Panc1 (cell line): ENCODE measurements at regions not wholly inside any gene's neighbourhood (a gene's known extent, or its start where the extent isn't known, plus 50 kb on each side); places are given as distances from the start of the nearest gene placed in this dataset.

Experiments
- ATAC-seq: fragments of 200-7000 bp; cut with Tn5 transposase; 2 replicates; pipeline ENCODE4 v1.9.1; 2020; ENCODE audit warnings: mild to moderate bottlenecking, moderate library complexity
- BruUV-seq: library from RNA; stranded (reverse); fragments of 400-500 nt; replicated peaks from 2 replicates; lab custom pipeline; 2021; lab: Mats Ljungman, UMichigan
- CTCF ChIA-PET: fragments of 300-600 bp; sonication (Branson Sonifier 250); formaldehyde crosslinking; loops from one replicate; lab custom pipeline; 2022; ENCODE audit warnings: antibody characterized with exemption; lab: Charles Lee
- POLR2A ChIA-PET: fragments of 300-600 bp; sonication (Branson Sonifier 250); formaldehyde crosslinking; loops from one replicate; lab custom pipeline; 2022; ENCODE audit warnings: antibody characterized with exemption; lab: Charles Lee
- DNase-seq: peaks from one replicate; pipeline ENCODE4 v3.0.0-alpha.2; 2010; ENCODE audit warnings: low read depth, low spot score
- H3K27ac ChIP-seq: 2 replicates; pipeline ENCODE4 v1.5.1; 2011; ENCODE audit warnings: mild to moderate bottlenecking, low read length, inconsistent platforms
- H3K27me3 ChIP-seq: fragments of 200-500 bp; sonication (Bioruptor generic); 2 replicates; pipeline ENCODE4 v1.6.0; 2014; ENCODE audit warnings: low read length, inconsistent platforms; ENCODE audit not compliant: control insufficient read depth, insufficient read depth
- H3K36me3 ChIP-seq: fragments of 200-500 bp; sonication (Bioruptor generic); 2 replicates; pipeline ENCODE4 v1.5.1; 2014; ENCODE audit warnings: inconsistent platforms, mild to moderate bottlenecking, low read length, moderate library complexity; ENCODE audit not compliant: control insufficient read depth, insufficient read depth
- H3K4me1 ChIP-seq: 2 replicates; pipeline ENCODE4 v1.5.1; 2011; ENCODE audit warnings: inconsistent platforms, mild to moderate bottlenecking, low read length, moderate library complexity; ENCODE audit not compliant: control insufficient read depth, insufficient read depth
- H3K4me3 ChIP-seq, 2 experiments: 2 replicates each; pipeline ENCODE4 v1.5.1; 2011 to 2012; ENCODE audit warnings: low read depth in 2 of 2, low read length in 2 of 2, mild to moderate bottlenecking in 2 of 2, inconsistent platforms in 1 of 2, moderate library complexity in 1 of 2
- H3K9me3 ChIP-seq: fragments of 200-500 bp; sonication (Bioruptor generic); 2 replicates; pipeline ENCODE4 v1.5.1; 2014; ENCODE audit warnings: low read depth, mild to moderate bottlenecking, inconsistent platforms, low read length, moderate library complexity; ENCODE audit not compliant: control insufficient read depth, insufficient read depth
- CTCF ChIP-seq: fragments of 450-650 bp; IDR thresholded peaks from 2 replicates; pipeline ENCODE4 v1.5.1; 2017; ENCODE audit warnings: mild to moderate bottlenecking
- POLR2AphosphoS5 ChIP-seq: IDR thresholded peaks from 2 replicates; pipeline ENCODE4 v1.6.1; 2012; ENCODE audit warnings: mild to moderate bottlenecking, low read depth, low read length, moderate library complexity
- SIN3A ChIP-seq: IDR thresholded peaks from 2 replicates; pipeline ENCODE4 v1.6.1; 2012; ENCODE audit warnings: low read depth, mild to moderate bottlenecking, low read length, moderate library complexity, borderline replicate concordance; ENCODE audit not compliant: insufficient read depth
- TCF7L2 ChIP-seq: IDR thresholded peaks from 2 replicates; pipeline ENCODE4 v1.6.1; 2011; ENCODE audit warnings: mild to moderate bottlenecking, low read depth, low read length, inconsistent platforms
- in situ Hi-C: cut with HindIII; loops from 2 replicates; pipeline ENCODE4 v1.10.0; 2016; ENCODE audit warnings: low sequenced_read_pairs, low pct_unique_long_range_greater_than_20kb
- intact Hi-C: fragments of 100-400 bp; cut with micrococcal nuclease; formaldehyde crosslinking; loops from one replicate; pipeline ENCODE4 v1.10.0; 2022; ENCODE audit not compliant: unreplicated experiment
- TF ChIP-seq, protein P1 (sequence below), 2 experiments: IDR thresholded peaks; 2 replicates each; pipeline ENCODE4 v1.6.1; 2011 to 2012; ENCODE audit warnings: low read depth in 2 of 2, control low read depth in 1 of 2, low read length in 1 of 2, mild to moderate bottlenecking in 1 of 2, moderate library complexity in 1 of 2; ENCODE audit not compliant: insufficient read depth in 1 of 2

GRCh38 chr3:36302158-36302509 lies 78.2 kb upstream of the STAC start:
- POLR2A ChIA-PET = no interaction called here

GRCh38 chr3:36302626-36303025 lies 77.7 kb upstream of the STAC start:
- Histone ChIP-seq H3K9me3 (no peaks in the 10 kb centered on the region), H3K27me3 (no peaks in the 10 kb centered on the region), H3K4me3 (no peak overlapping the region), H3K4me1 (no peaks in the 10 kb centered on the region), H3K27ac (no peak overlapping the region), H3K36me3 (no peaks in the 10 kb centered on the region)
- no peak for ATAC-seq
- BruUV-seq = no TSS peak
- no peak for DNase-seq
- ChIA-PET CTCF (no interaction called here), POLR2A (no interaction called here)
- in situ Hi-C loops (no loop called here), intact Hi-C loops (no loop called here)
- no peak for TF ChIP-seq CTCF
- no peak for TF ChIP-seq TCF7L2
- TF ChIP-seq POLR2AphosphoS5 = no peak
- no peak for TF ChIP-seq SIN3A
- TF ChIP-seq, protein P1, sequence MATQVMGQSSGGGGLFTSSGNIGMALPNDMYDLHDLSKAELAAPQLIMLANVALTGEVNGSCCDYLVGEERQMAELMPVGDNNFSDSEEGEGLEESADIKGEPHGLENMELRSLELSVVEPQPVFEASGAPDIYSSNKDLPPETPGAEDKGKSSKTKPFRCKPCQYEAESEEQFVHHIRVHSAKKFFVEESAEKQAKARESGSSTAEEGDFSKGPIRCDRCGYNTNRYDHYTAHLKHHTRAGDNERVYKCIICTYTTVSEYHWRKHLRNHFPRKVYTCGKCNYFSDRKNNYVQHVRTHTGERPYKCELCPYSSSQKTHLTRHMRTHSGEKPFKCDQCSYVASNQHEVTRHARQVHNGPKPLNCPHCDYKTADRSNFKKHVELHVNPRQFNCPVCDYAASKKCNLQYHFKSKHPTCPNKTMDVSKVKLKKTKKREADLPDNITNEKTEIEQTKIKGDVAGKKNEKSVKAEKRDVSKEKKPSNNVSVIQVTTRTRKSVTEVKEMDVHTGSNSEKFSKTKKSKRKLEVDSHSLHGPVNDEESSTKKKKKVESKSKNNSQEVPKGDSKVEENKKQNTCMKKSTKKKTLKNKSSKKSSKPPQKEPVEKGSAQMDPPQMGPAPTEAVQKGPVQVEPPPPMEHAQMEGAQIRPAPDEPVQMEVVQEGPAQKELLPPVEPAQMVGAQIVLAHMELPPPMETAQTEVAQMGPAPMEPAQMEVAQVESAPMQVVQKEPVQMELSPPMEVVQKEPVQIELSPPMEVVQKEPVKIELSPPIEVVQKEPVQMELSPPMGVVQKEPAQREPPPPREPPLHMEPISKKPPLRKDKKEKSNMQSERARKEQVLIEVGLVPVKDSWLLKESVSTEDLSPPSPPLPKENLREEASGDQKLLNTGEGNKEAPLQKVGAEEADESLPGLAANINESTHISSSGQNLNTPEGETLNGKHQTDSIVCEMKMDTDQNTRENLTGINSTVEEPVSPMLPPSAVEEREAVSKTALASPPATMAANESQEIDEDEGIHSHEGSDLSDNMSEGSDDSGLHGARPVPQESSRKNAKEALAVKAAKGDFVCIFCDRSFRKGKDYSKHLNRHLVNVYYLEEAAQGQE (IDR thresholded peaks at IDR 0.05; ENCODE audit: insufficient read depth in 1 of 2, low read depth in 2 of 2, low read length in 1 of 2) = no peak

More at GRCh38 chr3:36302158-36302509, 78.2 kb upstream of the STAC start:
- H3K27me3 ChIP-seq = no peaks in the 10 kb centered on the region
- TF ChIP-seq POLR2AphosphoS5 = no peak
- TF ChIP-seq, protein P1 (IDR thresholded peaks at IDR 0.05; ENCODE audit: insufficient read depth in 1 of 2, low read depth in 2 of 2, low read length in 1 of 2) = no peak
- TF ChIP-seq CTCF = no peak
- no peak for TF ChIP-seq TCF7L2
- no peak for TF ChIP-seq SIN3A
- no peak overlapping the region for H3K27ac ChIP-seq
- intact Hi-C loops = no loop called here
- H3K4me3 ChIP-seq = no peak overlapping the region
- CTCF ChIA-PET = no interaction called here
- no peaks in the 10 kb centered on the region for H3K4me1 ChIP-seq
- no peaks in the 10 kb centered on the region for H3K9me3 ChIP-seq
- BruUV-seq = no TSS peak
- DNase-seq (no peak), ATAC-seq (no peak)
- in situ Hi-C loops = no loop called here
- H3K36me3 ChIP-seq = no peaks in the 10 kb centered on the region
